Activated naive CD4-positive, alpha-beta T cell treated with anti-CD3 and anti-CD28 coated beads, Interleukin-2, amount 50 U/mL, for 24 hours (primary cell): ENCODE measurements at regions not wholly inside any gene's neighbourhood (a gene's known extent, or its start where the extent isn't known, plus 50 kb on each side); places are given as distances from the start of the nearest gene placed in this dataset.

Experiments
- H3K27ac Mint-ChIP-seq: one replicate; pipeline ENCODE4 v1.8.0; 2021; ENCODE audit warnings: mild to moderate bottlenecking, mixed read lengths
- H3K27me3 Mint-ChIP-seq: one replicate; pipeline ENCODE4 v1.8.0; 2021; ENCODE audit warnings: mixed read lengths
- H3K36me3 Mint-ChIP-seq: one replicate; pipeline ENCODE4 v1.8.0; 2021; ENCODE audit warnings: mixed read lengths
- H3K4me1 Mint-ChIP-seq: one replicate; pipeline ENCODE4 v1.8.0; 2021; ENCODE audit warnings: mixed read lengths
- H3K4me3 Mint-ChIP-seq: one replicate; pipeline ENCODE4 v1.8.0; 2021; ENCODE audit warnings: mild to moderate bottlenecking, mixed read lengths
- H3K9me3 Mint-ChIP-seq: one replicate; pipeline ENCODE4 v1.8.0; 2021; ENCODE audit warnings: mixed read lengths

- Mint-ChIP-seq H3K9me3 (no peaks in the 10 kb centered on the region), H3K36me3 (no peaks in the 10 kb centered on the region), H3K27me3 (no peaks in the 10 kb centered on the region), H3K27ac (no peak overlapping the region), H3K4me3 (no peak overlapping the region), H3K4me1 (peaks cover 50% of the 10 kb centered on the region)
Measured at GRCh38 chr2:105972246-105972645, 221.9 kb downstream of the UXS1 start.

- no peak overlapping the region for H3K4me3 Mint-ChIP-seq
- peaks cover 2% of the 10 kb centered on the region for H3K36me3 Mint-ChIP-seq
- no peak overlapping the region for H3K27ac Mint-ChIP-seq
- peaks cover 38% of the 10 kb centered on the region for H3K4me1 Mint-ChIP-seq
- peaks cover 3% of the 10 kb centered on the region for H3K9me3 Mint-ChIP-seq
- H3K27me3 Mint-ChIP-seq: no peaks in the 10 kb centered on the region
Measured at GRCh38 chr2:105969552-105969951, 224.5 kb downstream of the UXS1 start.

GRCh38 chr2:105962221-105962620, 217.5 kb downstream of the NCK2 start:
- peaks cover 2% of the 10 kb centered on the region for H3K36me3 Mint-ChIP-seq
- no peaks in the 10 kb centered on the region for H3K27me3 Mint-ChIP-seq
- H3K27ac Mint-ChIP-seq: no peak overlapping the region
- peaks cover 10% of the 10 kb centered on the region for H3K9me3 Mint-ChIP-seq
- H3K4me3 Mint-ChIP-seq: no peak overlapping the region
- H3K4me1 Mint-ChIP-seq: peaks cover 16% of the 10 kb centered on the region

- peaks cover 10% of the 10 kb centered on the region for H3K9me3 Mint-ChIP-seq
- no peaks in the 10 kb centered on the region for H3K27me3 Mint-ChIP-seq
- H3K4me1 Mint-ChIP-seq: peaks cover 17% of the 10 kb centered on the region
- no peak overlapping the region for H3K4me3 Mint-ChIP-seq
- no peak overlapping the region for H3K27ac Mint-ChIP-seq
- H3K36me3 Mint-ChIP-seq: peaks cover 2% of the 10 kb centered on the region
Measured at GRCh38 chr2:105961599-105962146, 217.0 kb downstream of the NCK2 start.

GRCh38 chr2:105959357-105959756, 214.6 kb downstream of the NCK2 start:
- no peaks in the 10 kb centered on the region for H3K36me3 Mint-ChIP-seq
- peaks cover 7% of the 10 kb centered on the region for H3K9me3 Mint-ChIP-seq
- no peaks in the 10 kb centered on the region for H3K27me3 Mint-ChIP-seq
- no peak overlapping the region for H3K27ac Mint-ChIP-seq
- no peak overlapping the region for H3K4me3 Mint-ChIP-seq
- H3K4me1 Mint-ChIP-seq: peaks cover 37% of the 10 kb centered on the region

- Mint-ChIP-seq H3K27ac (no peak overlapping the region), H3K4me1 (peaks cover 78% of the 10 kb centered on the region), H3K9me3 (peaks cover 7% of the 10 kb centered on the region), H3K4me3 (no peak overlapping the region), H3K36me3 (no peaks in the 10 kb centered on the region), H3K27me3 (no peaks in the 10 kb centered on the region)
Measured at GRCh38 chr2:105954891-105955290, 210.2 kb downstream of the NCK2 start.

GRCh38 chr2:105953942-105954341, 209.2 kb downstream of the NCK2 start:
- H3K4me1 Mint-ChIP-seq: peaks cover 78% of the 10 kb centered on the region

GRCh38 chr2:105952131-105952530, 207.4 kb downstream of the NCK2 start:
- Mint-ChIP-seq H3K4me3 (peak overlapping the region; percentile 47), H3K27me3 (no peaks in the 10 kb centered on the region), H3K9me3 (no peaks in the 10 kb centered on the region), H3K4me1 (peaks cover 76% of the 10 kb centered on the region), H3K27ac (no peak overlapping the region), H3K36me3 (no peaks in the 10 kb centered on the region)

More at GRCh38 chr2:105953942-105954341, 209.2 kb downstream of the NCK2 start:
- H3K9me3 Mint-ChIP-seq: peaks cover 7% of the 10 kb centered on the region
- H3K27ac Mint-ChIP-seq: peak overlapping the region; percentile 62
- no peaks in the 10 kb centered on the region for H3K36me3 Mint-ChIP-seq
- no peaks in the 10 kb centered on the region for H3K27me3 Mint-ChIP-seq
- H3K4me3 Mint-ChIP-seq: peak overlapping the region; percentile 33

- H3K27ac Mint-ChIP-seq: peak overlapping the region; percentile 43
- H3K36me3 Mint-ChIP-seq: no peaks in the 10 kb centered on the region
- peaks cover 76% of the 10 kb centered on the region for H3K4me1 Mint-ChIP-seq
- no peaks in the 10 kb centered on the region for H3K27me3 Mint-ChIP-seq
- H3K4me3 Mint-ChIP-seq: no peak overlapping the region
- H3K9me3 Mint-ChIP-seq: no peaks in the 10 kb centered on the region
Measured at GRCh38 chr2:105951384-105951694, 206.6 kb downstream of the NCK2 start.

- Mint-ChIP-seq H3K4me3 (no peak overlapping the region), H3K9me3 (no peaks in the 10 kb centered on the region), H3K27me3 (no peaks in the 10 kb centered on the region), H3K36me3 (no peaks in the 10 kb centered on the region), H3K4me1 (peaks cover 70% of the 10 kb centered on the region), H3K27ac (peak overlapping the region; percentile 43)
Measured at GRCh38 chr2:105950521-105951383, 206.0 kb downstream of the NCK2 start.

GRCh38 chr2:105943977-105944376, 199.3 kb downstream of the NCK2 start:
- H3K27me3 Mint-ChIP-seq: no peaks in the 10 kb centered on the region
- no peak overlapping the region for H3K27ac Mint-ChIP-seq
- no peaks in the 10 kb centered on the region for H3K9me3 Mint-ChIP-seq
- peaks cover 4% of the 10 kb centered on the region for H3K36me3 Mint-ChIP-seq
- peaks cover 11% of the 10 kb centered on the region for H3K4me1 Mint-ChIP-seq
- H3K4me3 Mint-ChIP-seq: no peak overlapping the region
